Choroid plexus epithelial cell (primary cell): ENCODE measurements at regions not wholly inside any gene's neighbourhood (a gene's known extent, or its start where the extent isn't known, plus 50 kb on each side); places are given as distances from the start of the nearest gene placed in this dataset.

ENCODE experiments used
- DNase-seq: peaks from one replicate; pipeline ENCODE4 v3.0.0-alpha.2; 2010; ENCODE audit warnings: low read depth
- H3K4me3 ChIP-seq: 2 replicates; pipeline ENCODE4 v1.5.1; 2011; ENCODE audit warnings: low read depth, mild to moderate bottlenecking, control low read depth, low read length, moderate library complexity
- CTCF ChIP-seq: conservative IDR thresholded peaks from 2 replicates; pipeline ENCODE4 v1.5.1; 2011; ENCODE audit warnings: low read depth, mild to moderate bottlenecking, control low read depth, inconsistent platforms, low read length, moderate library complexity

- no peak for TF ChIP-seq CTCF
- H3K4me3 ChIP-seq: no peak overlapping the region
- no peak for DNase-seq
Measured at GRCh38 chr5:2553611-2554010, 197.9 kb downstream of the IRX2 start.

DNA sequence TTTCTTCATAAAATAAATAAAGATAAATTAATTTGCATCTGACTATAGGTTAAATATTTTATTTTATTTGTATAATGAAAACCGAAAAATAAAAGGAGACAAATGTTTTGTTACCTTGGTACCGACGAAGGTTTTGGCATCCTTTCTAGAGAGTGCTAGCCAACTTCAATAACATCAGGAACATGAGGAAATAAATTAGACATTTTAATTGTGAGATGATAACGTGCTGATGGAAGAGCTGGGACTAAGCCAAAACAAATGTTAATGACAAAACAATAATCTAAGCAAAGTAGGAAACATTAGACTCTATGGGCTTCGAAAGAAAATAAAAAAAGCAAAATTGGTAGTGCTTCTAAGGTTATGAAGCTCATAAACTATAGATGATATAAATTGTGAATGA is 201.0 kb downstream of the IRX2 start:
- no peak for DNase-seq
- no peak overlapping the region for H3K4me3 ChIP-seq
- no peak for TF ChIP-seq CTCF

GRCh38 chr5:2549900-2550299 is 201.6 kb downstream of the IRX2 start:
- TF ChIP-seq CTCF: no peak
- H3K4me3 ChIP-seq: no peak overlapping the region
- no peak for DNase-seq

GRCh38 chr5:2549354-2549753 is 202.1 kb downstream of the IRX2 start:
- H3K4me3 ChIP-seq: no peak overlapping the region
- DNase-seq: no peak
- no peak for TF ChIP-seq CTCF

DNA sequence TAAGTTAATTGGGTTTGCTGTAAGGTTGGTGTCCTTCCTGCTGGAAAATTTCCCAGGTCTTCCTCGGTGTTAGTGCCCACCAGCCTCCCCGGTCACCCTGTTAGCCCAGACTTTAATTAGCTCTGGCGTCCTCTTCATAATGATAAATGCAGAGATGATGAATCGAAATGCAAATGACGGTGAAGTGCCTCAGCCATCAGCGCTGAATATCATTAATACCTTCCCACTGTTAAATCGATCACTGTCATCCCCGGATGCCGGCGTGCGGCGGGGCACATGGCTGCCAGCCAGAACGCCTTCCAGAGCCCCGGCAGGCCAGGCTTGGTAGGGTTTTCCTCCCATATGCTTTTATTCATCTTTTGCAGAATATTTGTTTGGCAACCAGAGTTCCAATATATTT is 204.5 kb downstream of the IRX2 start:
- DNase-seq: no peak
- no peak for TF ChIP-seq CTCF
- H3K4me3 ChIP-seq: no peak overlapping the region

GRCh38 chr5:2544003-2544402 is 207.5 kb downstream of the IRX2 start:
- TF ChIP-seq CTCF: no peak
- DNase-seq: no peak
- no peak overlapping the region for H3K4me3 ChIP-seq

GRCh38 chr5:2542821-2543220 is 208.7 kb downstream of the IRX2 start:
- no peak for DNase-seq
- no peak for TF ChIP-seq CTCF
- no peak overlapping the region for H3K4me3 ChIP-seq
